Mesendoderm (in vitro differentiated cells): ENCODE measurements at regions not wholly inside any gene's neighbourhood (a gene's known extent, or its start where the extent isn't known, plus 50 kb on each side); places are given as distances from the start of the nearest gene placed in this dataset.
"Not testable (repeated sequence)": the region's sequence is repeated elsewhere in the genome, so short reads cannot be mapped to it uniquely, and the experiment has no call there.

Experiments used
- DNase-seq: peaks from one replicate; pipeline ENCODE4 v3.0.0; 2013
- H2AK5ac ChIP-seq: 2 replicates; pipeline ENCODE4 v1.6.1; 2013; ENCODE audit warnings: low read length, inconsistent platforms
- H2BK120ac ChIP-seq: 2 replicates; pipeline ENCODE4 v1.6.1; 2013; ENCODE audit warnings: low read depth, mild to moderate bottlenecking, low read length, moderate library complexity, mixed read lengths
- H2BK15ac ChIP-seq: replicated peaks from 2 replicates; pipeline ENCODE4 v1.6.1; 2013; ENCODE audit warnings: low read depth, mild to moderate bottlenecking, moderate library complexity
- H2BK5ac ChIP-seq: 2 replicates; pipeline ENCODE4 v1.6.1; 2013; ENCODE audit warnings: low read length, inconsistent platforms
- H3K18ac ChIP-seq: 2 replicates; pipeline ENCODE4 v1.6.1; 2013; ENCODE audit warnings: mild to moderate bottlenecking, low read length, mixed read lengths
- H3K23ac ChIP-seq: one replicate; pipeline ENCODE4 v1.6.1; 2013; ENCODE audit warnings: low read length
- H3K27ac ChIP-seq: 2 replicates; pipeline ENCODE4 v1.5.1; 2013; ENCODE audit warnings: low read depth, mild to moderate bottlenecking, inconsistent platforms, low read length, moderate library complexity
- H3K27me3 ChIP-seq: 2 replicates; pipeline ENCODE4 v1.6.1; 2013; ENCODE audit warnings: low read length, control low read depth, mild to moderate bottlenecking, inconsistent platforms; ENCODE audit not compliant: insufficient read depth, poor library complexity
- H3K36me3 ChIP-seq: 2 replicates; pipeline ENCODE4 v1.6.1; 2013; ENCODE audit warnings: low read length, inconsistent platforms; ENCODE audit not compliant: control insufficient read depth, insufficient read depth
- H3K4ac ChIP-seq: one replicate; pipeline ENCODE4 v1.6.1; 2013; ENCODE audit warnings: low read depth, mild to moderate bottlenecking, low read length, moderate library complexity
- H3K4me1 ChIP-seq: 2 replicates; pipeline ENCODE4 v1.6.1; 2013; ENCODE audit warnings: low read depth, low read length, inconsistent platforms; ENCODE audit not compliant: control insufficient read depth
- H3K4me2 ChIP-seq: 2 replicates; pipeline ENCODE4 v1.6.1; 2013; ENCODE audit warnings: low read length
- H3K4me3 ChIP-seq: 2 replicates; pipeline ENCODE4 v1.5.1; 2013; ENCODE audit warnings: mild to moderate bottlenecking, low read length
- H3K56ac ChIP-seq: one replicate; pipeline ENCODE4 v1.6.1; 2013; ENCODE audit warnings: low read length
- H3K79me1 ChIP-seq: 2 replicates; pipeline ENCODE4 v1.6.1; 2013; ENCODE audit warnings: low read length, inconsistent platforms
- H3K79me2 ChIP-seq: 2 replicates; pipeline ENCODE4 v1.6.1; 2013; ENCODE audit warnings: mild to moderate bottlenecking, low read length; ENCODE audit not compliant: control insufficient read depth, insufficient read depth
- H3K9ac ChIP-seq: 2 replicates; pipeline ENCODE4 v1.6.1; 2013; ENCODE audit warnings: low read length, inconsistent platforms
- H4K5ac ChIP-seq: one replicate; pipeline ENCODE4 v1.6.1; 2013; ENCODE audit warnings: low read length
- H4K8ac ChIP-seq: one replicate; pipeline ENCODE4 v1.6.1; 2013; ENCODE audit warnings: low read depth, mild to moderate bottlenecking, control low read depth, low read length, moderate library complexity
- WGBS: extraction: QIAGEN DNeasy Blood & Tissue Kit; methylation state at CpG from one replicate; pipeline ENCODE4 v1.1.7; 2013; ENCODE audit warnings: low lambda C conversion rate, missing lambda C conversion rate; ENCODE audit not compliant: insufficient coverage; ENCODE audit errors: extremely low coverage; 5-methylcytosine and 5-hydroxymethylcytosine counted together

DNA sequence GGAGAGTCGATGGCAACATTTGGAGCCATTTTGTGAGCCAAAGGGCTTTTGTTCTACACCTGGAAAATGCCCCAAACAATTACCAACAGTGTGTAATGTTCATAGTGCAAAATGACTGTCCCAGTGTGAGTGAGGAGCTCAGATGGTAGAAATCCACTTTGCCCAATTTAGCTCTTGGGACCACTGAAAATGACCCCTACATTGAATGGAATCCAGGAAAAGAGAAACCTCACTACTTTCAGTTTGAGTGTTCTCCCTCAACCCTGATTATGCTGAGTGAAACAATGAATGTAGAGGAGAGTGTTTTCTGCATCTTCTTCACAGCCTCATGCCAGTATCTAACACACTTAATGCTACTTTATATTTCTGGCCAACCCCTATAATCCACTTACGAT, 84.9 kb upstream of the NRN1 start:
- Histone ChIP-seq H3K27me3 (peaks cover 2% of the 10 kb centered on the region), H3K18ac (no peak overlapping the region), H3K4me2 (no peak overlapping the region), H4K5ac (no peak overlapping the region), H2BK5ac (no peak overlapping the region), H2BK15ac (no peak overlapping the region), H3K9ac (no peak overlapping the region), H3K27ac (no peak overlapping the region), H4K8ac (no peak overlapping the region), H2BK120ac (no peak overlapping the region), H3K36me3 (no peaks in the 10 kb centered on the region), H3K56ac (no peak overlapping the region), H3K79me1 (no peaks in the 10 kb centered on the region), H3K79me2 (no peaks in the 10 kb centered on the region), H3K4ac (no peak overlapping the region), H3K23ac (no peak overlapping the region), H2AK5ac (no peak overlapping the region), H3K4me3 (no peak overlapping the region), H3K4me1 (no peaks in the 10 kb centered on the region)
- WGBS, result no CpG with 5 or more reads among the region's 2 CpGs
- DNase-seq, result no peak

DNA sequence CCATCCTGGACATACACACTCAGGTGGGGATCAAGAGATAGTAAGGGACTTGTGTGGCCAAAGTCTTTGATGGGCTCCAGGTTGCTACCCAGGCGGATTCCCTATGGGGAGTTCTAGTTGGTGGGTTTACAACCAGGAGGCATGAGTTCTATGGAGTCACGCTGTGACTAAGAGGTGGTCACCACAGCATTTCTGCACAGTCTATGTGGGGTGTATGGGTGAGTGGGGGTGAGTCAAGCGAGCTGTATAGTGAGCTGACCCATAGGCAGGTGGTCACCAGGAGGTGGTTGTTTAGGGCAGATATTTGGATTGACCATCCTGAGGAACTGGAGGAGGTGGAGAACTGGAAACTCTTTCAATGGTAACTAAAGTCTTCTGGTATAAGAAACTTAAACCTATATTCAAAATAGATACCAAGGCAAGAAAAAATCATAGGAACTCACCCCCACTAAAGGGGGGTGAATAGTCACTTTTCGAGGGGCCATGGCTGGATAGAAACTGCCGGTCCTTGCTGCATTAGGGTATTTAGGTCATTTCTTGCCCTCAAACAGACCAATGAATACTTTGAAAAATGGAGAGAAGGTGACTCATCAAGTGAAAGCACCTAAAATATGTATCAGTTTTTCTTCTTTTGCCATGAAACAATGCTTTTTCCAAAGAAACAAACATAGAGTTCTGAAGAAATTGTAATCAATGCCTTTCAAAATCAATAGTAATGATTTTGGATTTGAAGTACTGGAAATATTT, 84.3 kb upstream of the NRN1 start:
- Histone ChIP-seq H4K5ac (no peak overlapping the region), H3K4me1 (no peaks in the 10 kb centered on the region), H3K4ac (no peak overlapping the region), H2BK120ac (no peak overlapping the region), H3K79me2 (no peaks in the 10 kb centered on the region), H2BK5ac (no peak overlapping the region), H2BK15ac (no peak overlapping the region), H4K8ac (no peak overlapping the region), H3K18ac (no peak overlapping the region), H2AK5ac (no peak overlapping the region), H3K56ac (no peak overlapping the region), H3K79me1 (no peaks in the 10 kb centered on the region), H3K27me3 (peaks cover 2% of the 10 kb centered on the region), H3K4me3 (no peak overlapping the region), H3K4me2 (no peak overlapping the region), H3K9ac (no peak overlapping the region), H3K27ac (no peak overlapping the region), H3K23ac (no peak overlapping the region), H3K36me3 (no peaks in the 10 kb centered on the region)
- no CpG with 5 or more reads among the region's 5 CpGs for WGBS
- no peak for DNase-seq

DNA sequence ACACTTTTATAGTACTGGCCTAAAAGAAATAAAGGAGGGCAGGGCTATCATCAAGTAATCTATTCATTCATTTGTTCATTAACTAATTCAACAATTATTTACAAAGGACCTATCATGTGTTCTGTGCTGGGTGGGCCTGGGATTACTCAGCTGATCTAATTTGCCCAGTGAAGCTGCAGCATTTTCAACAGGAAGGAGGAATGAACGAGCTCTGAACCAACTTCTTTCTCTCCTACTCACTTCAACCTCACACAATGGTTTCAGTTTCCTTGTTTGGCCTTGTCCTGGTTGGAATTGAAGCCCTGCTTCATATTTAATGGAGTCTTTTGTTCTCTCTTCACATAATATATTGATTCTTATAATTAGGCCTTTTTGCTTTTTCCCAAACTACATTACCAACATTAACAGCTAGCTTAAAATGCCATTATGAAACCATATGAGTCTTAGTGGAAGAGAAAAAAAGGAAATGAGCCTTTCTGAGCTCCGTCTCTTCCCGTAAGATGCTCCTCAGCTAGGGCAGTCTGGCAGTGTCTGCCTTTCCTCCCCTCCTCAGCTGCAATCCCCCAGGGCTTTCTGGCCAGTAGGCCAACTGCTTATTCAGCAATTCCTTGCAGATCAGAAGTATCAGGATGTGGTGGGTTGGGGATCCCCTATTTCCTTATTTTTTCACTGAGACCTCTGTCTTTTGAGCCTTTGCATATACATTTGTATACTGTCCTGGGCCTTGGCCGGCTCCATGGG, 79.4 kb upstream of the NRN1 start:
- Histone ChIP-seq H3K4me3 (no peak overlapping the region), H3K36me3 (no peaks in the 10 kb centered on the region), H2BK120ac (no peak overlapping the region), H4K8ac (no peak overlapping the region), H2AK5ac (no peak overlapping the region), H3K4me2 (no peak overlapping the region), H3K79me2 (no peaks in the 10 kb centered on the region), H3K27me3 (no peaks in the 10 kb centered on the region), H3K4me1 (no peaks in the 10 kb centered on the region), H3K23ac (no peak overlapping the region), H4K5ac (no peak overlapping the region), H2BK5ac (no peak overlapping the region), H3K79me1 (no peaks in the 10 kb centered on the region), H3K56ac (no peak overlapping the region), H3K9ac (no peak overlapping the region), H3K18ac (no peak overlapping the region), H3K27ac (no peak overlapping the region), H2BK15ac (no peak overlapping the region), H3K4ac (no peak overlapping the region)
- no CpG with 5 or more reads among the region's 4 CpGs for WGBS
- no peak for DNase-seq

DNA sequence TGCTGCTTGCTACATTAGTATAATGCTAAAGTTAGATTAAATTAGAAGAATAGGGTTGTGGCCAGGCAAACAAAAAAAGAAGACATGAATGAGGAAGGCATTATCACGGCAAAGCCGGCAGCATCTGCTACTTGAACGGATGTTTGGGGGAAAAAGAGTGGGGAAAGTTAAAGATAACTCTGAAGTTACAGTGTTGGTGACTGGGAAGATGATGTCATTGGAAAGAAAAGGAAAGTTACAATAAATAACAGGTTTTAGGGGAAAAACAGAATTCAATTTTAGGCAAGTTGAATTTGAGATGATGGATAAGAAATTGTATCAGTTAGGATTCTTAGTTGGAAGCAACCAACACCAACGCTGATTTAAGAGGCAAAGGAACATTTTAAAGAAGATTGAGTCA, 74.2 kb upstream of the NRN1 start:
- no peak overlapping the region for H3K4me3 ChIP-seq
- H4K8ac ChIP-seq, result no peak overlapping the region
- H3K27ac ChIP-seq, result no peak overlapping the region
- WGBS, result no CpG with 5 or more reads among the region's 4 CpGs
- H3K9ac ChIP-seq, result no peak overlapping the region
- no peak overlapping the region for H3K4me2 ChIP-seq
- H4K5ac ChIP-seq, result no peak overlapping the region
- no peak overlapping the region for H2AK5ac ChIP-seq
- H3K4me1 ChIP-seq, result no peaks in the 10 kb centered on the region
- no peak overlapping the region for H3K18ac ChIP-seq
- no peak overlapping the region for H2BK15ac ChIP-seq
- no peaks in the 10 kb centered on the region for H3K79me1 ChIP-seq
- no peaks in the 10 kb centered on the region for H3K79me2 ChIP-seq
- H3K27me3 ChIP-seq, result no peaks in the 10 kb centered on the region
- H3K36me3 ChIP-seq, result no peaks in the 10 kb centered on the region
- DNase-seq, result no peak
- no peak overlapping the region for H3K4ac ChIP-seq
- no peak overlapping the region for H2BK120ac ChIP-seq
- no peak overlapping the region for H3K23ac ChIP-seq
- H2BK5ac ChIP-seq, result no peak overlapping the region
- no peak overlapping the region for H3K56ac ChIP-seq

DNA sequence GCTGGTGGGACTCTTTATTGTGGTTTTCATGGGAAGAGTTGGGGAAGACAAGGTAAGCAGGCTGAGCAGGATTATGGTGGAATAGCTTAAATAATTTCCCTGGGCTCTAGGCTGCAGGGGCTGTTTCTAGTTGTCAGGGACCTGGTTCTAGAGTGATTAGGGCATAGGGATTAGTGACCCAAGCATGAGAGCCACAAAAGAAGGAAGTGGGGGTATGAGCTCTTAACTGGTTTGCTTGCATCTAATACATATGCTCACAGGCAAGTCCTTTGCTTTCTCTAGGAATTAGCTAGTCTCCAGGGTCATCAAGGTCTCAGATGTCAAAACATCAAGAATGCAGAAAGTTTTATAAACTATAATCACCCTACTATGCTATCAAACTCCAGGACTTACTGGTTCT, 67.5 kb upstream of the NRN1 start:
- H2AK5ac ChIP-seq, result no peak overlapping the region
- H2BK120ac ChIP-seq, result no peak overlapping the region
- H3K4me3 ChIP-seq, result no peak overlapping the region
- no peaks in the 10 kb centered on the region for H3K79me2 ChIP-seq
- H3K36me3 ChIP-seq, result no peaks in the 10 kb centered on the region
- H3K23ac ChIP-seq, result no peak overlapping the region
- no peak overlapping the region for H3K56ac ChIP-seq
- H4K5ac ChIP-seq, result no peak overlapping the region
- no peak overlapping the region for H3K4me2 ChIP-seq
- H3K27ac ChIP-seq, result no peak overlapping the region
- no peak for DNase-seq
- H2BK15ac ChIP-seq, result no peak overlapping the region
- no peak overlapping the region for H4K8ac ChIP-seq
- H2BK5ac ChIP-seq, result no peak overlapping the region
- H3K79me1 ChIP-seq, result no peaks in the 10 kb centered on the region
- H3K4me1 ChIP-seq, result no peaks in the 10 kb centered on the region
- H3K27me3 ChIP-seq, result no peaks in the 10 kb centered on the region
- H3K9ac ChIP-seq, result no peak overlapping the region
- no peak overlapping the region for H3K18ac ChIP-seq
- H3K4ac ChIP-seq, result no peak overlapping the region

DNA sequence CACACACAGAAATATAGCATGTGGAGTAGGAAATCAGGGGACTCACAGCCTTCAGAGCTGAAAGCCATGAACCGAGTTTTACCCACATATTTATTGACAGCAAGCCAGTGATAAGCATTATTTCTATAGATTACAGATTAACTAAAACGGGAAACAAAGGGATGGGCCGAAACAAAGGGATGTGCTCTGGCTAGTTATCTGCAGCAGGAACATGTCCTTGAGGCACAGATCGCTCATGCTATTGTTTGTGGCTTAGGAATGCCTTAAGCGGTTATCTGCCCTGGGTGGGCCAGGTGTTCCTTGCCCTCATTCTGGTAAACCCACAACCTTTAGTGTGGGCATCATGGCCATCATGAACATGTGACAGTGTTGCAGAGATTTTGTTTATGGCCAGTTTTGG, 61.4 kb upstream of the NRN1 start:
- H3K4ac ChIP-seq, H2BK120ac ChIP-seq, H3K23ac ChIP-seq, H2AK5ac ChIP-seq, H3K79me1 ChIP-seq, H3K18ac ChIP-seq, H3K4me3 ChIP-seq, H3K36me3 ChIP-seq, DNase-seq, H2BK5ac ChIP-seq, H3K56ac ChIP-seq, H4K8ac ChIP-seq, H3K79me2 ChIP-seq, H3K27me3 ChIP-seq, H2BK15ac ChIP-seq, H3K27ac ChIP-seq, H4K5ac ChIP-seq, H3K9ac ChIP-seq, H3K4me2 ChIP-seq, H3K4me1 ChIP-seq: not testable (repeated sequence)
- WGBS, result no CpG with 5 or more reads among the region's 5 CpGs
